ENCODE measurements at regions not wholly inside any gene's neighbourhood (a gene's known extent, or its start where the extent isn't known, plus 50 kb on each side); places are given as distances from the start of the nearest gene placed in this dataset.

- TF ChIP-seq TCF12 (IDR thresholded peaks at IDR 0.05) (no peak), NFIC (IDR thresholded peaks at IDR 0.05; ENCODE audit: borderline replicate concordance) (no peak), CTCF (IDR thresholded peaks at IDR 0.05) (no peak), JUND (IDR thresholded peaks at IDR 0.05) (no peak), YY1 (IDR thresholded peaks at IDR 0.05; ENCODE audit: low read depth) (no peak), POLR2AphosphoS5 (IDR thresholded peaks at IDR 0.05; ENCODE audit: low read depth, low read length) (no peak), EP300 (IDR thresholded peaks at IDR 0.05; ENCODE audit: borderline replicate concordance in 1 of 2, low read depth in 1 of 2, low read length in 1 of 2) (no peak), REST (IDR thresholded peaks at IDR 0.05; ENCODE audit: low read depth, low read length) (no peak), SMC3 (IDR thresholded peaks at IDR 0.05; ENCODE audit: low read depth, low read length) (no peak), MAX (IDR thresholded peaks at IDR 0.05; ENCODE audit: low read depth) (no peak), TAF1 (IDR thresholded peaks at IDR 0.05; ENCODE audit: borderline replicate concordance, low read depth, low read length) (no peak), EZH2phosphoT487 (IDR thresholded peaks at IDR 0.05; ENCODE audit: borderline replicate concordance, low read depth) (no peak), RAD21 (IDR thresholded peaks at IDR 0.05; ENCODE audit: low read length) (no peak)
Measured at GRCh38 chr2:199554026-199554425, 96.3 kb upstream of the SATB2 start.

Data from SK-N-SH (cell line).